Prostate gland (tissue), 2 donors: ENCODE measurements at regions not wholly inside any gene's neighbourhood (a gene's known extent, or its start where the extent isn't known, plus 50 kb on each side); places are given as distances from the start of the nearest gene placed in this dataset.

Source experiments
- DNase-seq: peaks from one replicate; pipeline ENCODE4 v3.0.0-alpha.2; 2019; ENCODE audit warnings: low spot score
- H3K27ac ChIP-seq, 2 donors: fragments of 200-600 bp; sonication (generic); 2 replicates each; pipeline ENCODE4 v1.5.1; 2017 to 2019
- H3K27me3 ChIP-seq: fragments of 200-600 bp; sonication (generic); replicated peaks from 2 replicates; pipeline ENCODE4 v1.5.1; 2019; ENCODE audit not compliant: insufficient read depth
- H3K36me3 ChIP-seq, 2 donors: fragments of 200-600 bp; sonication (generic); 1 replicate in 1 of 2; 2 replicates in 1 of 2; pipeline versions ENCODE4 v1.5.1 to v1.8.1; 2017 to 2019
- H3K4me1 ChIP-seq: fragments of 200-600 bp; sonication (generic); replicated peaks from 2 replicates; pipeline ENCODE4 v1.5.1; 2019
- H3K4me3 ChIP-seq, 2 donors: fragments of 200-600 bp; sonication (generic); 2 replicates each; pipeline ENCODE4 v1.5.1; 2017 to 2019
- H3K9me3 ChIP-seq: fragments of 200-600 bp; sonication (generic); 2 replicates; pipeline ENCODE4 v1.5.1; 2017
- CTCF ChIP-seq, 4 experiments: fragments of 200-600 bp in 2 of 4; fragments of 450-650 bp in 2 of 4; sonication (generic) in 2 of 4; IDR thresholded peaks; 1 replicate in 3 of 4; 2 replicates in 1 of 4; pipeline ENCODE4 v1.5.1; 2016 to 2019; ENCODE audit warnings: antibody characterized with exemption in 4 of 4, mild to moderate bottlenecking in 2 of 4, moderate library complexity in 2 of 4
- POLR2A ChIP-seq: fragments of 450-650 bp; IDR thresholded peaks from one replicate; pipeline ENCODE4 v1.6.1; 2016; ENCODE audit warnings: antibody characterized with exemption, mild to moderate bottlenecking
- POLR2AphosphoS5 ChIP-seq: sonication (generic); formaldehyde crosslinking; IDR thresholded peaks from one replicate; pipeline ENCODE4 v1.6.1; 2017; ENCODE audit warnings: antibody characterized with exemption
- WGBS: methylation state at CpG from one replicate; pipeline ENCODE4 v1.1.5; 2018; 5-methylcytosine and 5-hydroxymethylcytosine counted together
- intact Hi-C: fragments of 100-400 bp; cut with DNase I; formaldehyde crosslinking; loops from one replicate; pipeline ENCODE4 v1.14.2; 2022

DNA sequence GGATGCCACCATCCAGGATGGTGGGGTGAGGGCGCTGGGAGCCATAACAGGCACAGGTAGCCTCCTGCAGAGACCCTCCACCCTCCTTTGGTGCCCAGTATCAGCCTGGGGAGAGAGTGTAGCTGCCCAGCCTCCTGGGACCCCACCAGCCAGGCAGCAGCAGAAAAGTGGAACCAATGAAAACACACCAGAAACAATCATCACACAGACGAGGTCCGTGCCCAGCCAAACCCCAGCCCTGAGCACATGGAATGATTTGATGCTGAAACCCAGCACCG lies 285.1 kb downstream of the PTPRU start:
- no peak for DNase-seq
- H3K36me3 ChIP-seq, result no peaks in the 10 kb centered on the region
- no peak overlapping the region for H3K4me3 ChIP-seq
- no peaks in the 10 kb centered on the region for H3K9me3 ChIP-seq
- H3K27me3 ChIP-seq, result peaks cover 5% of the 10 kb centered on the region
- no peaks in the 10 kb centered on the region for H3K4me1 ChIP-seq
- 75% methylated on average over 4 of the region's 4 CpGs for WGBS
- H3K27ac ChIP-seq, result no peak overlapping the region
- intact Hi-C loops, result no loop called here
- TF ChIP-seq CTCF (IDR thresholded peaks at IDR 0.05) (no peak), POLR2AphosphoS5 (no peak), POLR2A (no peak)

GRCh38 chr1:29520571-29521437 lies 284.5 kb downstream of the PTPRU start:
- H3K27me3 ChIP-seq, result peaks cover 5% of the 10 kb centered on the region

GRCh38 chr1:29519788-29520110 lies 283.4 kb downstream of the PTPRU start:
- DNase-seq, result no peak
- Histone ChIP-seq H3K4me1 (no peaks in the 10 kb centered on the region), H3K4me3 (no peak overlapping the region), H3K9me3 (no peaks in the 10 kb centered on the region), H3K27ac (no peak overlapping the region), H3K36me3 (no peaks in the 10 kb centered on the region), H3K27me3 (peaks cover 5% of the 10 kb centered on the region)
- 15% methylated on average over 8 of the region's 8 CpGs for WGBS
- TF ChIP-seq POLR2AphosphoS5 (no peak), CTCF (IDR thresholded peaks at IDR 0.05) (no peak), POLR2A (no peak)
- intact Hi-C loops, result no loop called here

More at GRCh38 chr1:29520571-29521437, 284.5 kb downstream of the PTPRU start:
- Histone ChIP-seq H3K9me3 (no peaks in the 10 kb centered on the region), H3K4me1 (no peaks in the 10 kb centered on the region), H3K4me3 (no peak overlapping the region), H3K27ac (no peak overlapping the region), H3K36me3 (no peaks in the 10 kb centered on the region)
- no peak for DNase-seq
- intact Hi-C loops, result no loop called here
- TF ChIP-seq POLR2AphosphoS5 (no peak), CTCF (IDR thresholded peaks at IDR 0.05) (no peak), POLR2A (no peak)
- 63% methylated on average over 11 of the region's 11 CpGs for WGBS

DNA sequence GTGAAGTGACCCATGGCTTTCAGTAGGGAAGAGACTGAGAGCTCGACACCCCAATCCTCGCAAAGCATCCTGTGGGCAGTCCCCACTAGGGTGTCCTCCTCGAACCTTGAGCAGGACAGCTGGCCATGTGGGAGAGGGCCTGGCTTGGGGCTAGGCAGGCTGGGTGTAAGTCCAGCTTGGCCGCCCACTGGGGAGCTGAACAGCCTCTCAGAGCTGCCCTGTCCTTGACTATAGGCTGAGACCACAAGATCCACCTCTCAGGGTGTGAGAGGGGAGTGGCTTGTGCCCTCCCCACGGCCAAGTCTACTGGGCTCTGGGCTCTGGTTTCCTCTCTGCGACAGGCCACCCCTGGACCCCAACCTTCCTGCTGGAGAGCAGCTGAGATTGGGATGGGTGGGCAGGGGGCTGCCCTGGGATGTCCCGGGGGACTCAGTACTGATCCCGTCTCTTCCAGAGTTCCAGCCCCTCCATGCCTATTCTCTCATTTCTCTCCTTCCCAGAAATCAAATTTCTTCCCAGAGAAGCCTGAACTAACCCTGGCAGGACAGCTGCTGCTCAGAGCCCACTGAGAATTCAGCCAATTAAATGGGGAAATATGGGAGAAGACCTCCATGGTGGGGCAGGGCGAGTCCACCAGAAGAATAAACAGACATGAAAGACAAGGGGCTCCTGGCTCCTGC lies 282.9 kb downstream of the PTPRU start:
- intact Hi-C loops, result no loop called here
- TF ChIP-seq POLR2AphosphoS5 (no peak), CTCF (IDR thresholded peaks at IDR 0.05) (no peak), POLR2A (no peak)
- no peak for DNase-seq
- H3K36me3 ChIP-seq, result no peaks in the 10 kb centered on the region
- no peak overlapping the region for H3K4me3 ChIP-seq
- no peak overlapping the region for H3K27ac ChIP-seq
- 72% methylated on average over 9 of the region's 9 CpGs for whole genome bisulfite sequencing
- H3K9me3 ChIP-seq, result no peaks in the 10 kb centered on the region
- H3K4me1 ChIP-seq, result no peaks in the 10 kb centered on the region
- H3K27me3 ChIP-seq, result peaks cover 5% of the 10 kb centered on the region
